Brain microvascular endothelial cell (primary cell): ENCODE measurements at regions not wholly inside any gene's neighbourhood (a gene's known extent, or its start where the extent isn't known, plus 50 kb on each side); places are given as distances from the start of the nearest gene placed in this dataset.
"Not testable (repeated sequence)": the region's sequence is repeated elsewhere in the genome, so short reads cannot be mapped to it uniquely, and the experiment has no call there.

ENCODE experiments used
- DNase-seq: peaks from one replicate; pipeline ENCODE4 v3.0.0-alpha.2; 2020
- H3K27ac ChIP-seq: fragments of 250-450 bp; sonication (Bioruptor Pico); 2 replicates; pipeline ENCODE4 v1.5.1; 2020; ENCODE audit warnings: mild to moderate bottlenecking, moderate library complexity
- H3K27me3 ChIP-seq: fragments of 250-450 bp; sonication (Bioruptor Pico); replicated peaks from 2 replicates; pipeline ENCODE4 v1.5.1; 2020; ENCODE audit warnings: mild to moderate bottlenecking
- H3K36me3 ChIP-seq: fragments of 250-450 bp; sonication (Bioruptor Pico); replicated peaks from 2 replicates; pipeline ENCODE4 v1.5.1; 2020; ENCODE audit warnings: mild to moderate bottlenecking
- H3K4me3 ChIP-seq: 2 replicates; pipeline ENCODE4 v1.5.1; 2011; ENCODE audit warnings: low read depth, mild to moderate bottlenecking, control low read depth, low read length, moderate library complexity
- CTCF ChIP-seq: IDR thresholded peaks from 2 replicates; pipeline ENCODE4 v1.5.1; 2011; ENCODE audit warnings: low read depth, mild to moderate bottlenecking, moderate library complexity, low read length, control low read depth, inconsistent platforms; ENCODE audit errors: missing control alignments
- in situ Hi-C: cut with HindIII; loops from 2 replicates; pipeline ENCODE4 v1.10.0; 2017; ENCODE audit warnings: low sequenced_read_pairs, low pct_ligation_motif_present

GRCh38 chrX:125544031-125544660 lies 224.5 kb downstream of the TEX13C start:
- in situ Hi-C loops = no loop called here
- DNase-seq = no peak
- Histone ChIP-seq H3K36me3 (no peaks in the 10 kb centered on the region), H3K4me3 (no peak overlapping the region), H3K27me3 (no peaks in the 10 kb centered on the region), H3K27ac (no peak overlapping the region)
- TF ChIP-seq CTCF = no peak

- Histone ChIP-seq H3K27me3 (no peaks in the 10 kb centered on the region), H3K4me3 (no peak overlapping the region), H3K27ac (no peak overlapping the region), H3K36me3 (no peaks in the 10 kb centered on the region)
- no peak for DNase-seq
- in situ Hi-C loops = no loop called here
- no peak for TF ChIP-seq CTCF
Measured at GRCh38 chrX:125544856-125545255, 225.2 kb downstream of the TEX13C start.

GRCh38 chrX:125577479-125577878 lies 257.8 kb downstream of the TEX13C start:
- Histone ChIP-seq H3K27ac (no peak overlapping the region), H3K27me3 (no peaks in the 10 kb centered on the region), H3K36me3 (no peaks in the 10 kb centered on the region), H3K4me3 (no peak overlapping the region)
- TF ChIP-seq CTCF = no peak
- no peak for DNase-seq
- in situ Hi-C loops = no loop called here

- no peak for DNase-seq
- Histone ChIP-seq H3K27ac (no peak overlapping the region), H3K4me3 (no peak overlapping the region), H3K36me3 (no peaks in the 10 kb centered on the region), H3K27me3 (no peaks in the 10 kb centered on the region)
- in situ Hi-C loops = no loop called here
- TF ChIP-seq CTCF = no peak
Measured at GRCh38 chrX:125604448-125604847, 284.8 kb downstream of the TEX13C start.

GRCh38 chrX:125605145-125605544 lies 285.5 kb downstream of the TEX13C start:
- Histone ChIP-seq H3K27ac (no peak overlapping the region), H3K36me3 (no peaks in the 10 kb centered on the region), H3K4me3 (no peak overlapping the region), H3K27me3 (no peaks in the 10 kb centered on the region)
- no peak for TF ChIP-seq CTCF
- DNase-seq = no peak
- in situ Hi-C loops = no loop called here

GRCh38 chrX:125614591-125615343 lies 295.1 kb downstream of the TEX13C start:
- H3K27ac ChIP-seq, DNase-seq, H3K27me3 ChIP-seq, in situ Hi-C loops, H3K36me3 ChIP-seq, H3K4me3 ChIP-seq: not testable (repeated sequence)
